A549 (cell line): ENCODE measurements at regions not wholly inside any gene's neighbourhood (a gene's known extent, or its start where the extent isn't known, plus 50 kb on each side); places are given as distances from the start of the nearest gene placed in this dataset.

Experiments used
- ATAC-seq, 2 experiments: fragments of 200-7000 bp in 1 of 2; fragments of >200 bp in 1 of 2; cut with Nextera tagmentation in 1 of 2; cut with Tn5 transposase in 1 of 2; 3 replicates each; pipeline versions ENCODE4 v1.8.0 to v1.9.1; 2018 to 2020; ENCODE audit warnings: mild to moderate bottlenecking in 1 of 2, moderate library complexity in 1 of 2
- CTCF ChIA-PET: fragments of 300-600 bp; sonication (Branson Sonifier 250); formaldehyde crosslinking; extraction: SDS; loops from one replicate; lab custom pipeline; 2021; ENCODE audit warnings: antibody characterized with exemption, inconsistent platforms; lab: Yijun Ruan, JAX
- POLR2A ChIA-PET: fragments of 350-600 bp; formaldehyde crosslinking; extraction: SDS; loops from one replicate; lab custom pipeline; 2021; ENCODE audit warnings: antibody characterized with exemption, inconsistent platforms; lab: Yijun Ruan, JAX
- DNase-seq, 2 experiments: peaks; one replicate each; pipeline versions ENCODE4 v3.0.0 to v3.0.0-alpha.2; 2011 to 2016; ENCODE audit warnings: low read depth in 1 of 2, low spot score in 1 of 2
- FAIRE-seq: peaks from 2 replicates; lab custom pipeline; 2011; peaks lifted over from hg19 to GRCh38; lab: Jason Lieb, UNC
- H3K27ac ChIP-seq, 2 experiments: fragments of >200 bp; sonication (Bioruptor Twin); formaldehyde crosslinking; 3 replicates each; pipeline ENCODE4 v1.5.1; 2016 to 2017
- H3K4me1 ChIP-seq: fragments of >200 bp; sonication (Bioruptor Twin); formaldehyde crosslinking; 3 replicates; pipeline ENCODE4 v1.6.1; 2016
- H3K4me2 ChIP-seq: fragments of >200 bp; sonication (Bioruptor Twin); formaldehyde crosslinking; 3 replicates; pipeline ENCODE4 v1.6.1; 2016
- H3K4me3 ChIP-seq: fragments of >200 bp; sonication (Bioruptor Twin); formaldehyde crosslinking; 3 replicates; pipeline ENCODE4 v1.5.1; 2016
- H3K9me3 ChIP-seq: fragments of >200 bp; sonication (Bioruptor Twin); formaldehyde crosslinking; 3 replicates; pipeline ENCODE4 v1.6.1; 2016
- CBX8 ChIP-seq: fragments of 200-600 bp; sonication (generic); IDR thresholded peaks from 2 replicates; pipeline ENCODE4 v1.6.1; 2016
- CEBPB ChIP-seq, 2 experiments: fragments of >200 bp in 1 of 2; sonication (Bioruptor Twin) in 1 of 2; formaldehyde crosslinking in 1 of 2; IDR thresholded peaks; 2 replicates each; pipeline ENCODE4 v1.6.1; 2012 to 2016
- CHD2 ChIP-seq: fragments of 150-350 bp; IDR thresholded peaks from 2 replicates; pipeline ENCODE4 v1.6.1; 2014; ENCODE audit warnings: low read length; ENCODE audit not compliant: partially characterized antibody
- EHF ChIP-seq: fragments of 250-450 bp; sonication (Bioruptor Pico); IDR thresholded peaks from 2 replicates; pipeline ENCODE4 v1.5.0; 2020; ENCODE audit warnings: mild to moderate bottlenecking
- ESRRA ChIP-seq: fragments of 150-350 bp; IDR thresholded peaks from 2 replicates; pipeline ENCODE4 v1.6.1; 2014; ENCODE audit warnings: mild to moderate bottlenecking, low read length, borderline replicate concordance
- FOSB ChIP-seq: fragments of 250-450 bp; sonication (Bioruptor Pico); IDR thresholded peaks from 2 replicates; pipeline ENCODE4 v1.5.0; 2020; ENCODE audit warnings: mild to moderate bottlenecking, moderate library complexity
- FOSL2 ChIP-seq, 2 experiments: fragments of 450-650 bp in 1 of 2; fragments of >200 bp in 1 of 2; sonication (Bioruptor Twin) in 1 of 2; formaldehyde crosslinking; IDR thresholded peaks; 2 replicates each; pipeline versions ENCODE4 v1.5.0 to v1.6.1; 2016 to 2020; ENCODE audit warnings: mild to moderate bottlenecking in 1 of 2, moderate library complexity in 1 of 2
- FOXS1 ChIP-seq: fragments of 250-450 bp; sonication (Bioruptor Pico); IDR thresholded peaks from 2 replicates; pipeline ENCODE4 v1.5.0; 2020; ENCODE audit warnings: mild to moderate bottlenecking, moderate library complexity
- GATA3 ChIP-seq: IDR thresholded peaks from 2 replicates; pipeline ENCODE4 v1.6.1; 2012; ENCODE audit warnings: borderline replicate concordance
- HEYL ChIP-seq: fragments of 250-450 bp; sonication (Bioruptor Pico); IDR thresholded peaks from 2 replicates; pipeline ENCODE4 v1.8.0; 2021; ENCODE audit warnings: mild to moderate bottlenecking, moderate library complexity
- NPAS2 ChIP-seq: fragments of 250-450 bp; sonication (Bioruptor Pico); IDR thresholded peaks from 2 replicates; pipeline ENCODE4 v1.8.0; 2022; ENCODE audit warnings: mild to moderate bottlenecking, moderate library complexity, borderline replicate concordance
- NR3C1 ChIP-seq: fragments of >200 bp; sonication (Bioruptor Twin); formaldehyde crosslinking; IDR thresholded peaks from 3 replicates; pipeline ENCODE4 v1.6.1; 2017
- RARB ChIP-seq: fragments of 250-450 bp; sonication (Bioruptor Pico); IDR thresholded peaks from 2 replicates; pipeline ENCODE4 v1.8.0; 2021; ENCODE audit warnings: mild to moderate bottlenecking, moderate library complexity
- TFCP2L1 ChIP-seq: fragments of 250-450 bp; sonication (Bioruptor Pico); IDR thresholded peaks from 2 replicates; pipeline ENCODE4 v1.5.0; 2021; ENCODE audit warnings: mild to moderate bottlenecking
- TP53 ChIP-seq: fragments of 250-450 bp; sonication (Bioruptor Pico); IDR thresholded peaks from 2 replicates; pipeline ENCODE4 v1.5.0; 2021; ENCODE audit warnings: mild to moderate bottlenecking, moderate library complexity
- ZNF302 ChIP-seq: fragments of 250-450 bp; sonication (Bioruptor Pico); IDR thresholded peaks from 2 replicates; pipeline ENCODE4 v1.9.0; 2021; ENCODE audit warnings: inconsistent platforms, mild to moderate bottlenecking, moderate library complexity
- WGBS: methylation state at CpG from one replicate; pipeline ENCODE4 v1.1.6; 2017; ENCODE audit errors: missing lambda C conversion rate; 5-methylcytosine and 5-hydroxymethylcytosine counted together
- TF ChIP-seq, protein P1 (sequence below): IDR thresholded peaks from 2 replicates; pipeline ENCODE4 v1.6.1; 2012
- TF ChIP-seq, protein P2 (sequence below): fragments of 450-650 bp; IDR thresholded peaks from 2 replicates; pipeline ENCODE4 v1.6.1; 2014; ENCODE audit warnings: antibody characterized with exemption
- TF ChIP-seq, protein P3 (sequence below): IDR thresholded peaks from 2 replicates; pipeline ENCODE4 v1.6.1; 2012
- TF ChIP-seq, protein P4 (sequence below): fragments of 250-450 bp; sonication (Bioruptor Pico); IDR thresholded peaks from 2 replicates; pipeline ENCODE4 v1.5.0; 2020; ENCODE audit warnings: low read depth, mild to moderate bottlenecking, moderate library complexity
- TF ChIP-seq, protein P5 (sequence below): fragments of >200 bp; sonication (Bioruptor Twin); formaldehyde crosslinking; IDR thresholded peaks from 3 replicates; pipeline ENCODE4 v1.5.1; 2016
- TF ChIP-seq, protein P6 (sequence below): fragments of 150-350 bp; IDR thresholded peaks from 2 replicates; pipeline ENCODE4 v1.6.1; 2014; ENCODE audit warnings: low read depth, mild to moderate bottlenecking, low read length

DNA sequence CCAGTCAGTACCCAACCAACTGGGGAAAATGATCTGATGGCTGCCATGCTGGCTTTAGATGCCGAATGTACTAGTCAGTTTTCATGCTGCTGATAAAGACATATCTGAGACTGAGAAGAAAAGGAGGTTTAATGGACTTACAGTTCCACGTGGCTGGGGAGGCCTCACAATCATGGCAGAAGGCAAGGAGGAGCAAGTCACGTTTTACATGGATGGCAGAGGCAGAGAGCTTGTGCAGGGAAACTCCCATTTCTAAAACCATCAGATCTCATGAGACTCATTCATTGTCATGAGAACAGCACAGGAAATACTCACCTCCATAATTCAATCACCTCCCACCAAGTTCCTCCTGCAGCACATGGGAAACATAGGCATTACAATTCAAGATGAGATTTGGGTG is 508.9 kb upstream of the NRP1 start (continued):
- TF ChIP-seq, protein P1, sequence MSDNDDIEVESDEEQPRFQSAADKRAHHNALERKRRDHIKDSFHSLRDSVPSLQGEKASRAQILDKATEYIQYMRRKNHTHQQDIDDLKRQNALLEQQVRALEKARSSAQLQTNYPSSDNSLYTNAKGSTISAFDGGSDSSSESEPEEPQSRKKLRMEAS: no peak
- TF ChIP-seq, protein P2, sequence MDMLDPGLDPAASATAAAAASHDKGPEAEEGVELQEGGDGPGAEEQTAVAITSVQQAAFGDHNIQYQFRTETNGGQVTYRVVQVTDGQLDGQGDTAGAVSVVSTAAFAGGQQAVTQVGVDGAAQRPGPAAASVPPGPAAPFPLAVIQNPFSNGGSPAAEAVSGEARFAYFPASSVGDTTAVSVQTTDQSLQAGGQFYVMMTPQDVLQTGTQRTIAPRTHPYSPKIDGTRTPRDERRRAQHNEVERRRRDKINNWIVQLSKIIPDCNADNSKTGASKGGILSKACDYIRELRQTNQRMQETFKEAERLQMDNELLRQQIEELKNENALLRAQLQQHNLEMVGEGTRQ: no peak
- TF ChIP-seq FOXS1 (CRISPR knock-in tag) (no peak), FOSL2 (IDR thresholded peaks at IDR 0.05) (no peak), FOSL2 (CRISPR knock-in tag; IDR thresholded peaks at IDR 0.05) (no peak)

DNA sequence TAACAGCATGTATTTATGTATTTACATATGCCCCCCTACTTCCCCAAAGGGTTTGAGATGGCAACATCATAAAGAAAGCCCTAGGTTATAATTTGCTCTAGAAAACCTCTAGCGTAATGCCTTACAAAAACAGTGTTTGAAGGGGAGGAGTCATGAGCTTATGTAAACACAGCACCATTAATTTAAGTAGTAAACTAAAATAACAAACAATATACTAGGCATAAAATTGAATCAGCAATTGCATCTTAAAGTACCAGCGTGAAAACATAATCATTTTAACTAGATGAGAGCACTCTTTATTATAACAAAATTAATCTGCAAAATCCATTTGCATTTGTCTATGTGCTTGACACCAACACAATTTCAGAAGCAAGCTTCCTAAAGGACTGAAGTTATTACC is 507.2 kb upstream of the NRP1 start:
- no peak for ATAC-seq
- WGBS: 47% methylated on average over 2 of the region's 2 CpGs
- Histone ChIP-seq H3K27ac (no peak overlapping the region), H3K4me3 (no peak overlapping the region), H3K4me2 (no peak overlapping the region)
- CTCF ChIA-PET: no interaction called here
- POLR2A ChIA-PET: no interaction called here
- DNase-seq: no peak
- TF ChIP-seq, protein P3, sequence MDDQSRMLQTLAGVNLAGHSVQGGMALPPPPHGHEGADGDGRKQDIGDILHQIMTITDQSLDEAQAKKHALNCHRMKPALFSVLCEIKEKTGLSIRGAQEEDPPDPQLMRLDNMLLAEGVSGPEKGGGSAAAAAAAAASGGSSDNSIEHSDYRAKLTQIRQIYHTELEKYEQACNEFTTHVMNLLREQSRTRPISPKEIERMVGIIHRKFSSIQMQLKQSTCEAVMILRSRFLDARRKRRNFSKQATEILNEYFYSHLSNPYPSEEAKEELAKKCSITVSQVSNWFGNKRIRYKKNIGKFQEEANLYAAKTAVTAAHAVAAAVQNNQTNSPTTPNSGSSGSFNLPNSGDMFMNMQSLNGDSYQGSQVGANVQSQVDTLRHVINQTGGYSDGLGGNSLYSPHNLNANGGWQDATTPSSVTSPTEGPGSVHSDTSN: no peak
- TF ChIP-seq FOSB (CRISPR knock-in tag) (no peak), RARB (CRISPR knock-in tag) (no peak)
- TF ChIP-seq, all 56 proteins: peak for 0
- H3K9me3 ChIP-seq: peaks cover 13% of the 10 kb centered on the region; the same call in 1 of the 3 replicates
- no peak for FAIRE-seq
- H3K4me1 ChIP-seq: no peaks in the 10 kb centered on the region

DNA sequence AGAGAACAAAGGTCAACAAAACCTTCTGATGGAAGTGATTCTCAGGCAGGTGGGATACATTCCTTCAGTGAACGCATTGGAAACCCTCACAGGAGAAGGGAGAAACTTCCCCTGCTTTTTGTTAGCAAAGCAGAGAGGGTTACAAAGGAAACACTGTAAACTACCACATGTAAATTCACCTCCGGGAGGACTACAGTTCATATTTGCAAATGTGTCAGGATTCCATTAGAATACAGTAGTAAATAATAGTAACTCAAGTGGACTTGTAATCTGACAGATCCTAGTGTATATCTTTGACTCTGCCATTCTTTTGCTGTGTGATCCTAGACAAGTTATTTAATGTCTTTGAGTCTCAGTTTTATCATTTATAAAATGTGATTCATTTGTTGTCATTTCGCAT is 504.3 kb upstream of the NRP1 start:
- Histone ChIP-seq H3K27ac (no peak overlapping the region), H3K9me3 (peaks cover 6% of the 10 kb centered on the region; the same call in 1 of the 3 replicates), H3K4me3 (no peak overlapping the region), H3K4me2 (no peak overlapping the region), H3K4me1 (no peaks in the 10 kb centered on the region)
- ATAC-seq: no peak
- WGBS: 81% methylated on average over 3 of the region's 3 CpGs
- TF ChIP-seq CEBPB (IDR thresholded peaks at IDR 0.05): no peak
- no peak for TF ChIP-seq TP53 (CRISPR knock-in tag)
- TF ChIP-seq CBX8: no peak
- no peak for DNase-seq
- FAIRE-seq: no peak
- CTCF ChIA-PET: no interaction called here
- POLR2A ChIA-PET: no interaction called here

DNA sequence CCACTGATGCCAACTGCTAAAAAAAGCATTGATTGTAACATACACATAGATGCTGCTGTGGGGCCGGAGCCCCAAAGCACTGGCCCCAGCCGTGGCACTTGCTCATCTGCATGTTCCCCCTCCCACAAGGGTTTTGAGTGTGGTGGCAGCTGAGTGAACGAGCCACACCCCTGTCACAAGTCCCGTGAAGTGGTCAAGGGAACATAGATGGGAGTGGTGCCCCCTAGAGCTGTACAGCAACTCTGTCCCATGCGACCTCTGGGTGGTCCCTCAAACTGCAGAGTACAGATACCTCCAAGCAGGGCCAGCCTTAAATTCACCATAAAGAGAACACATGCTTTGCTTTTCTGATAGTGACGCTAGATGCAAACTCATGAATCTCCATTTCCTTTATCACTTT is 503.3 kb upstream of the NRP1 start:
- POLR2A ChIA-PET: no interaction called here
- H3K4me1 ChIP-seq: no peaks in the 10 kb centered on the region
- no peak overlapping the region for H3K4me2 ChIP-seq
- DNase-seq (no peak), ATAC-seq (no peak), FAIRE-seq (no peak)
- 62% methylated on average over 6 of the region's 6 CpGs for WGBS
- no peak overlapping the region for H3K27ac ChIP-seq
- no peaks in the 10 kb centered on the region for H3K9me3 ChIP-seq
- no peak overlapping the region for H3K4me3 ChIP-seq
- CTCF ChIA-PET: no interaction called here
- TF ChIP-seq HEYL (CRISPR knock-in tag): no peak
- no peak for TF ChIP-seq FOSB (CRISPR knock-in tag)
- no peak for TF ChIP-seq ESRRA
- no peak for TF ChIP-seq NPAS2 (CRISPR knock-in tag)
- TF ChIP-seq, protein P4, sequence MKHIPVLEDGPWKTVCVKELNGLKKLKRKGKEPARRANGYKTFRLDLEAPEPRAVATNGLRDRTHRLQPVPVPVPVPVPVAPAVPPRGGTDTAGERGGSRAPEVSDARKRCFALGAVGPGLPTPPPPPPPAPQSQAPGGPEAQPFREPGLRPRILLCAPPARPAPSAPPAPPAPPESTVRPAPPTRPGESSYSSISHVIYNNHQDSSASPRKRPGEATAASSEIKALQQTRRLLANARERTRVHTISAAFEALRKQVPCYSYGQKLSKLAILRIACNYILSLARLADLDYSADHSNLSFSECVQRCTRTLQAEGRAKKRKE (CRISPR knock-in tag): no peak
- no peak for TF ChIP-seq GATA3
- no peak for TF ChIP-seq CHD2
- TF ChIP-seq, protein P5, sequence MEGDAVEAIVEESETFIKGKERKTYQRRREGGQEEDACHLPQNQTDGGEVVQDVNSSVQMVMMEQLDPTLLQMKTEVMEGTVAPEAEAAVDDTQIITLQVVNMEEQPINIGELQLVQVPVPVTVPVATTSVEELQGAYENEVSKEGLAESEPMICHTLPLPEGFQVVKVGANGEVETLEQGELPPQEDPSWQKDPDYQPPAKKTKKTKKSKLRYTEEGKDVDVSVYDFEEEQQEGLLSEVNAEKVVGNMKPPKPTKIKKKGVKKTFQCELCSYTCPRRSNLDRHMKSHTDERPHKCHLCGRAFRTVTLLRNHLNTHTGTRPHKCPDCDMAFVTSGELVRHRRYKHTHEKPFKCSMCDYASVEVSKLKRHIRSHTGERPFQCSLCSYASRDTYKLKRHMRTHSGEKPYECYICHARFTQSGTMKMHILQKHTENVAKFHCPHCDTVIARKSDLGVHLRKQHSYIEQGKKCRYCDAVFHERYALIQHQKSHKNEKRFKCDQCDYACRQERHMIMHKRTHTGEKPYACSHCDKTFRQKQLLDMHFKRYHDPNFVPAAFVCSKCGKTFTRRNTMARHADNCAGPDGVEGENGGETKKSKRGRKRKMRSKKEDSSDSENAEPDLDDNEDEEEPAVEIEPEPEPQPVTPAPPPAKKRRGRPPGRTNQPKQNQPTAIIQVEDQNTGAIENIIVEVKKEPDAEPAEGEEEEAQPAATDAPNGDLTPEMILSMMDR: no peak
- TF ChIP-seq, protein P6, sequence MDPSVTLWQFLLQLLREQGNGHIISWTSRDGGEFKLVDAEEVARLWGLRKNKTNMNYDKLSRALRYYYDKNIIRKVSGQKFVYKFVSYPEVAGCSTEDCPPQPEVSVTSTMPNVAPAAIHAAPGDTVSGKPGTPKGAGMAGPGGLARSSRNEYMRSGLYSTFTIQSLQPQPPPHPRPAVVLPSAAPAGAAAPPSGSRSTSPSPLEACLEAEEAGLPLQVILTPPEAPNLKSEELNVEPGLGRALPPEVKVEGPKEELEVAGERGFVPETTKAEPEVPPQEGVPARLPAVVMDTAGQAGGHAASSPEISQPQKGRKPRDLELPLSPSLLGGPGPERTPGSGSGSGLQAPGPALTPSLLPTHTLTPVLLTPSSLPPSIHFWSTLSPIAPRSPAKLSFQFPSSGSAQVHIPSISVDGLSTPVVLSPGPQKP: no peak
- no peak for TF ChIP-seq ZNF302 (CRISPR knock-in tag)
- TF ChIP-seq EHF (CRISPR knock-in tag): no peak
- TF ChIP-seq TFCP2L1 (CRISPR knock-in tag): no peak
- TF ChIP-seq NR3C1: no peak
- TF ChIP-seq, protein P3: no peak
